ENCODE measurements at regions not wholly inside any gene's neighbourhood (a gene's known extent, or its start where the extent isn't known, plus 50 kb on each side); places are given as distances from the start of the nearest gene placed in this dataset.

GRCh38 chr11:116596346-116597260, 176.2 kb downstream of the BUD13 start:
- no peak for DNase-seq

- no peak for DNase-seq
Measured at GRCh38 chr11:116595305-116595880, 177.4 kb downstream of the BUD13 start.

- DNase-seq = no peak
Measured at GRCh38 chr11:116590844-116591570, 181.8 kb downstream of the BUD13 start.

- no peak for DNase-seq
Measured at GRCh38 chr11:116589402-116589801, 183.4 kb downstream of the BUD13 start.

GRCh38 chr11:116586392-116586791, 186.4 kb downstream of the BUD13 start:
- DNase-seq = no peak

- no peak for DNase-seq
Measured at GRCh38 chr11:116582571-116582970, 190.2 kb downstream of the BUD13 start.

GRCh38 chr11:116581349-116581748, 191.4 kb downstream of the BUD13 start:
- DNase-seq = no peak

- DNase-seq = no peak
Measured at GRCh38 chr11:116580799-116581198, 192.0 kb downstream of the BUD13 start.

- no peak for DNase-seq
Measured at GRCh38 chr11:116579857-116580727, 192.7 kb downstream of the BUD13 start.

GRCh38 chr11:116579031-116579653, 193.6 kb downstream of the BUD13 start:
- no peak for DNase-seq

- DNase-seq = no peak
Measured at GRCh38 chr11:116577956-116578355, 194.8 kb downstream of the BUD13 start.

GRCh38 chr11:116577273-116577672, 195.5 kb downstream of the BUD13 start:
- DNase-seq = no peak

GRCh38 chr11:116576526-116576925, 196.3 kb downstream of the BUD13 start:
- DNase-seq = no peak

GRCh38 chr11:116567721-116568242, 205.0 kb downstream of the BUD13 start:
- no peak for DNase-seq

GRCh38 chr11:116563712-116564047, 209.1 kb downstream of the BUD13 start:
- DNase-seq = no peak

- no peak for DNase-seq
Measured at GRCh38 chr11:116563028-116563711, 209.6 kb downstream of the BUD13 start.

- DNase-seq = no peak
Measured at GRCh38 chr11:116560589-116560988, 212.2 kb downstream of the BUD13 start.

GRCh38 chr11:116558504-116559211, 214.1 kb downstream of the BUD13 start:
- no peak for DNase-seq

GRCh38 chr11:116557282-116557681, 215.5 kb downstream of the BUD13 start:
- no peak for DNase-seq

- no peak for DNase-seq
Measured at GRCh38 chr11:116556483-116556882, 216.3 kb downstream of the BUD13 start.

GRCh38 chr11:116553482-116553881, 219.3 kb downstream of the BUD13 start:
- DNase-seq = no peak

All from HCEC 1CT (cell line).